H9 (cell line): ENCODE measurements at regions not wholly inside any gene's neighbourhood (a gene's known extent, or its start where the extent isn't known, plus 50 kb on each side); places are given as distances from the start of the nearest gene placed in this dataset.

Source experiments
- DNase-seq: peaks from one replicate; pipeline ENCODE4 v3.0.0-alpha.2; 2017
- H2AFZ ChIP-seq: one replicate; pipeline ENCODE4 v1.6.1; 2013; ENCODE audit warnings: mild to moderate bottlenecking, low read length, control low read depth, moderate library complexity
- H2AK5ac ChIP-seq: 2 replicates; pipeline ENCODE4 v1.6.1; 2013; ENCODE audit warnings: low read length, control low read depth, mixed read lengths; ENCODE audit not compliant: insufficient read length
- H2BK120ac ChIP-seq: one replicate; pipeline ENCODE4 v1.6.1; 2013; ENCODE audit warnings: low read depth, mild to moderate bottlenecking, low read length, control low read depth, inconsistent platforms; ENCODE audit not compliant: poor library complexity, severe bottlenecking
- H2BK12ac ChIP-seq: 2 replicates; pipeline ENCODE4 v1.6.1; 2013; ENCODE audit warnings: low read length, control low read depth, mixed read lengths, low read depth; ENCODE audit not compliant: insufficient read length
- H2BK15ac ChIP-seq: 2 replicates; pipeline ENCODE4 v1.6.1; 2013; ENCODE audit warnings: low read depth, low read length, control low read depth
- H2BK20ac ChIP-seq: one replicate; pipeline ENCODE4 v1.6.1; 2013; ENCODE audit warnings: low read depth, mild to moderate bottlenecking, low read length, control low read depth, inconsistent platforms; ENCODE audit not compliant: poor library complexity, severe bottlenecking
- H2BK5ac ChIP-seq: 2 replicates; pipeline ENCODE4 v1.6.1; 2013; ENCODE audit warnings: low read length, control low read depth, mixed read lengths; ENCODE audit not compliant: insufficient read length
- H3K14ac ChIP-seq: 2 replicates; pipeline ENCODE4 v1.6.1; 2013; ENCODE audit warnings: low read length, control low read depth; ENCODE audit not compliant: insufficient read depth
- H3K18ac ChIP-seq: 2 replicates; pipeline ENCODE4 v1.6.1; 2013; ENCODE audit warnings: low read depth, mild to moderate bottlenecking, mixed read lengths, low read length, control low read depth; ENCODE audit not compliant: insufficient read length
- H3K23ac ChIP-seq: 2 replicates; pipeline ENCODE4 v1.6.1; 2013; ENCODE audit warnings: low read length, control low read depth, mixed read lengths, low read depth; ENCODE audit not compliant: insufficient read length
- H3K23me2 ChIP-seq: 2 replicates; pipeline ENCODE4 v1.6.1; 2013; ENCODE audit warnings: low read depth, mild to moderate bottlenecking, mixed read lengths, low read length, control low read depth; ENCODE audit not compliant: insufficient read length, poor library complexity, severe bottlenecking
- H3K27ac ChIP-seq: 2 replicates; pipeline ENCODE4 v1.5.1; 2013; ENCODE audit warnings: low read length, control low read depth, mixed read lengths, low read depth; ENCODE audit not compliant: insufficient read length
- H3K27me3 ChIP-seq: 2 replicates; pipeline ENCODE4 v1.6.1; 2013; ENCODE audit warnings: low read length, control low read depth, inconsistent platforms; ENCODE audit not compliant: insufficient read depth
- H3K4ac ChIP-seq: 2 replicates; pipeline ENCODE4 v1.6.1; 2013; ENCODE audit warnings: low read depth, mild to moderate bottlenecking, control low read depth, inconsistent platforms, low read length, moderate library complexity
- H3K4me1 ChIP-seq: 2 replicates; pipeline ENCODE4 v1.6.1; 2013; ENCODE audit warnings: low read length, control low read depth, inconsistent platforms; ENCODE audit not compliant: insufficient read depth
- H3K4me2 ChIP-seq: 2 replicates; pipeline ENCODE4 v1.6.1; 2013; ENCODE audit warnings: low read length, control low read depth, mixed read lengths; ENCODE audit not compliant: insufficient read length, insufficient read depth
- H3K56ac ChIP-seq: 2 replicates; pipeline ENCODE4 v1.6.1; 2013; ENCODE audit warnings: low read depth, mild to moderate bottlenecking, mixed read lengths, low read length, control low read depth; ENCODE audit not compliant: insufficient read length
- H3K79me1 ChIP-seq: 2 replicates; pipeline ENCODE4 v1.6.1; 2013; ENCODE audit warnings: low read depth, mild to moderate bottlenecking, moderate library complexity, low read length, control low read depth, inconsistent platforms; ENCODE audit not compliant: insufficient read depth, poor library complexity, severe bottlenecking
- H3K79me2 ChIP-seq: 2 replicates; pipeline ENCODE4 v1.6.1; 2013; ENCODE audit warnings: low read length, control low read depth, inconsistent platforms; ENCODE audit not compliant: insufficient read depth
- H3K9ac ChIP-seq: 2 replicates; pipeline ENCODE4 v1.6.1; 2013; ENCODE audit warnings: low read length, control low read depth, mixed read lengths; ENCODE audit not compliant: insufficient read length; ENCODE audit errors: extremely low read depth
- H3K9me3 ChIP-seq: one replicate; pipeline ENCODE4 v1.6.1; 2013; ENCODE audit warnings: low read depth, low read length, inconsistent platforms; ENCODE audit not compliant: control insufficient read depth
- H3T11ph ChIP-seq: one replicate; pipeline ENCODE4 v1.6.1; 2013; ENCODE audit warnings: mild to moderate bottlenecking, low read length, control low read depth, inconsistent platforms
- H4K20me1 ChIP-seq: one replicate; pipeline ENCODE4 v1.6.1; 2013; ENCODE audit not compliant: control insufficient read depth, insufficient read length, insufficient read depth
- H4K5ac ChIP-seq: 2 replicates; pipeline ENCODE4 v1.6.1; 2013; ENCODE audit warnings: low read depth, mild to moderate bottlenecking, mixed read lengths, low read length, control low read depth; ENCODE audit not compliant: insufficient read length
- H4K8ac ChIP-seq: replicated peaks from 2 replicates; pipeline ENCODE4 v1.6.1; 2013; ENCODE audit warnings: low read length, control low read depth, mixed read lengths, low read depth; ENCODE audit not compliant: insufficient read length
- H4K91ac ChIP-seq: 2 replicates; pipeline ENCODE4 v1.6.1; 2013; ENCODE audit warnings: low read depth, mild to moderate bottlenecking, moderate library complexity, mixed read lengths, low read length, control low read depth; ENCODE audit not compliant: insufficient read length
- H3K27ac Mint-ChIP-seq, 3 experiments: 2 replicates in 2 of 3; 3 replicates in 1 of 3; pipeline ENCODE4 v1.8.0; 2020 to 2021; ENCODE audit warnings: mixed read lengths in 3 of 3, mild to moderate bottlenecking in 1 of 3, moderate library complexity in 1 of 3
- H3K27me3 Mint-ChIP-seq: 2 replicates; pipeline ENCODE4 v1.8.0; 2021; ENCODE audit warnings: low read depth, mild to moderate bottlenecking, moderate library complexity, mixed read lengths
- H3K36me3 Mint-ChIP-seq, 3 experiments: 2 replicates in 2 of 3; 3 replicates in 1 of 3; pipeline ENCODE4 v1.8.0; 2020 to 2021; ENCODE audit warnings: low read depth in 3 of 3, mixed read lengths in 3 of 3; ENCODE audit not compliant: insufficient read depth in 1 of 3
- H3K4me1 Mint-ChIP-seq, 2 experiments: 2 replicates each; pipeline ENCODE4 v1.8.0; 2020; ENCODE audit warnings: mixed read lengths in 2 of 2
- H3K4me3 Mint-ChIP-seq, 2 experiments: 2 replicates in 1 of 2; 3 replicates in 1 of 2; pipeline ENCODE4 v1.8.0; 2020 to 2021; ENCODE audit warnings: mild to moderate bottlenecking in 2 of 2, mixed read lengths in 2 of 2, moderate library complexity in 1 of 2
- H3K9me3 Mint-ChIP-seq, 2 experiments: 2 replicates in 1 of 2; 3 replicates in 1 of 2; pipeline ENCODE4 v1.8.0; 2020; ENCODE audit warnings: mild to moderate bottlenecking in 2 of 2, mixed read lengths in 2 of 2, moderate library complexity in 1 of 2
- CTCF ChIP-seq: fragments of 200-600 bp; sonication (generic); conservative IDR thresholded peaks from 3 replicates; pipeline ENCODE4 v1.8.0; 2021; ENCODE audit warnings: antibody characterized with exemption, mild to moderate bottlenecking
- WGBS: extraction: QIAGEN DNeasy Blood & Tissue Kit; methylation state at CpG from one replicate; pipeline ENCODE4 v1.1.7; 2013; ENCODE audit warnings: missing lambda C conversion rate, low lambda C conversion rate, mixed read lengths; ENCODE audit not compliant: insufficient read length; ENCODE audit errors: extremely low coverage; 5-methylcytosine and 5-hydroxymethylcytosine counted together

DNA sequence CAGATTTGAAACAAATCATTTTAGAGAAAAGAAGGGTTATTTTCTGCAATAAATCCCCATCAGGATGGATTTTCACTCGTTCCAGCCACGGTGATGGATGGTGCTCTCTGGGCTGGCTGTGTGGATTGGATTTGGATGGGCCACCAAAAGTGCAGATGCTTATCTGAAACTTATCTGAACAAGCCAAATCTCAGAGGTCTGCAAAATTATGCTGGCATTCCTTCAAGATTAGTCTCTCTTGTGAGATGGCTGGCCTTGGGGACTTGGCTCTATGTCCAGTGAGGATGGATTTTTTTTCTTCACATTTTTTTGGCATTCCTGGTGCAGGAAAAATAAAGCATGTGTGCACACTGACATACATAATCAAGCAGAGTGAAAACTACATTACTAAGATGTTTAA is 341.9 kb downstream of the GXYLT1 start:
- no peak for DNase-seq

More for the DNA sequence above, 341.9 kb downstream of the GXYLT1 start:
- Histone ChIP-seq H3K23me2 (no peaks in the 10 kb centered on the region), H3K9ac (no peak overlapping the region), H2AK5ac (no peak overlapping the region), H3K27ac (no peak overlapping the region), H3K4ac (no peak overlapping the region), H2BK120ac (no peak overlapping the region), H3K4me2 (no peak overlapping the region), H2BK20ac (no peak overlapping the region), H2BK12ac (no peak overlapping the region), H3T11ph (no peak overlapping the region), H4K5ac (no peak overlapping the region), H3K27me3 (no peaks in the 10 kb centered on the region), H3K18ac (no peak overlapping the region), H2BK15ac (no peak overlapping the region), H3K23ac (no peak overlapping the region), H3K9me3 (no peaks in the 10 kb centered on the region), H3K79me1 (no peaks in the 10 kb centered on the region), H3K14ac (no peak overlapping the region), H4K8ac (no peak overlapping the region), H3K56ac (no peak overlapping the region), H2AFZ (no peak overlapping the region), H3K79me2 (no peaks in the 10 kb centered on the region), H4K91ac (no peak overlapping the region), H4K20me1 (no peaks in the 10 kb centered on the region), H3K4me1 (no peaks in the 10 kb centered on the region), H2BK5ac (no peak overlapping the region)
- H3K4me1 Mint-ChIP-seq: no peaks in the 10 kb centered on the region
- WGBS: no CpG with 5 or more reads among the region's 2 CpGs
- peaks cover 2 to 3% of the 10 kb centered on the region in 2 experiments; a peak in 3 of 5 replicates for H3K9me3 Mint-ChIP-seq
- H3K27me3 Mint-ChIP-seq: no peaks in the 10 kb centered on the region
- H3K4me3 Mint-ChIP-seq: no peak overlapping the region
- TF ChIP-seq CTCF: no peak
- no peak overlapping the region for H3K27ac Mint-ChIP-seq
- H3K36me3 Mint-ChIP-seq: no peaks in the 10 kb centered on the region
